CD14-positive monocyte (primary cell): ENCODE measurements at regions not wholly inside any gene's neighbourhood (a gene's known extent, or its start where the extent isn't known, plus 50 kb on each side); places are given as distances from the start of the nearest gene placed in this dataset.

Experiments
- DNase-seq, 3 donors: peaks; one replicate each; pipeline ENCODE4 v3.0.0-alpha.2; 2011 to 2022
- H2AFZ ChIP-seq: 2 replicates; pipeline ENCODE4 v1.6.0; 2012; ENCODE audit warnings: mild to moderate bottlenecking, low read depth, low read length, inconsistent platforms; ENCODE audit not compliant: insufficient read depth, poor library complexity, severe bottlenecking
- H3K27ac ChIP-seq, 2 donors: 1 replicate in 1 of 2; 2 replicates in 1 of 2; pipeline ENCODE4 v1.5.1; 2012 to 2013; ENCODE audit warnings: low read length in 2 of 2, control low read depth in 1 of 2, inconsistent platforms in 1 of 2, low read depth in 1 of 2, mild to moderate bottlenecking in 1 of 2
- H3K27me3 ChIP-seq, 2 donors: one replicate each; pipeline versions ENCODE4 v1.6.0 to v1.6.1; 2011 to 2013; ENCODE audit warnings: low read length in 2 of 2; ENCODE audit not compliant: control insufficient read depth in 2 of 2, insufficient read depth in 2 of 2
- H3K36me3 ChIP-seq, 2 donors: replicated peaks in 1 of 2; 1 replicate in 1 of 2; 2 replicates in 1 of 2; pipeline versions ENCODE4 v1.5.1 to v1.6.1; 2012 to 2013; ENCODE audit warnings: low read length in 2 of 2, control low read depth in 1 of 2, inconsistent platforms in 1 of 2, mild to moderate bottlenecking in 1 of 2; ENCODE audit not compliant: insufficient read depth in 2 of 2, control insufficient read depth in 1 of 2
- H3K4me1 ChIP-seq, 2 donors: 1 replicate in 1 of 2; 2 replicates in 1 of 2; pipeline versions ENCODE4 v1.5.1 to v1.6.1; 2012 to 2013; ENCODE audit warnings: low read length in 2 of 2, control low read depth in 1 of 2, inconsistent platforms in 1 of 2, mild to moderate bottlenecking in 1 of 2, moderate library complexity in 1 of 2; ENCODE audit not compliant: insufficient read depth in 2 of 2, control insufficient read depth in 1 of 2
- H3K4me2 ChIP-seq: replicated peaks from 2 replicates; pipeline ENCODE3; 2012; ENCODE audit warnings: low read length, moderate library complexity, mild to moderate bottlenecking; ENCODE audit not compliant: poor library complexity, severe bottlenecking; ENCODE audit errors: extremely low read depth
- H3K4me3 ChIP-seq, 3 experiments: fragments of 200-600 bp in 1 of 3; sonication (generic) in 1 of 3; replicated peaks in 1 of 3; 1 replicate in 2 of 3; 2 replicates in 1 of 3; pipeline ENCODE4 v1.5.1; 2011 to 2013; ENCODE audit warnings: low read length in 3 of 3, mild to moderate bottlenecking in 3 of 3, control low read depth in 2 of 3, low read depth in 2 of 3, inconsistent platforms in 1 of 3, moderate library complexity in 1 of 3
- H3K79me2 ChIP-seq: 2 replicates; pipeline ENCODE4 v1.6.0; 2012; ENCODE audit warnings: mild to moderate bottlenecking, control low read depth, inconsistent platforms, low read length, moderate library complexity; ENCODE audit not compliant: insufficient read depth
- H3K9ac ChIP-seq: 2 replicates; pipeline ENCODE4 v1.6.0; 2017; ENCODE audit warnings: low read length, mild to moderate bottlenecking; ENCODE audit not compliant: insufficient read depth, poor library complexity, severe bottlenecking
- H3K9me3 ChIP-seq, 2 donors: replicated peaks in 1 of 2; 1 replicate in 1 of 2; 2 replicates in 1 of 2; pipeline versions ENCODE4 v1.5.1 to v1.6.1; 2012 to 2013; ENCODE audit warnings: low read length in 2 of 2, control low read depth in 1 of 2; ENCODE audit not compliant: control insufficient read depth in 1 of 2, insufficient read depth in 1 of 2
- H4K20me1 ChIP-seq: 2 replicates; pipeline ENCODE4 v1.6.0; 2012; ENCODE audit warnings: mild to moderate bottlenecking, low read length, control low read depth, moderate library complexity; ENCODE audit not compliant: insufficient read depth
- H3K27ac Mint-ChIP-seq, 7 donors: one replicate each; pipeline ENCODE4 v1.8.0; 2020; ENCODE audit warnings: mild to moderate bottlenecking in 7 of 7, mixed read lengths in 7 of 7, moderate library complexity in 6 of 7, inconsistent platforms in 2 of 7
- H3K27me3 Mint-ChIP-seq, 3 donors: one replicate each; pipeline ENCODE4 v1.8.0; 2021 to 2022; ENCODE audit warnings: low read depth in 3 of 3, mild to moderate bottlenecking in 3 of 3, mixed read lengths in 3 of 3, moderate library complexity in 3 of 3, inconsistent platforms in 1 of 3
- H3K36me3 Mint-ChIP-seq, 2 donors: one replicate each; pipeline ENCODE4 v1.8.0; 2020; ENCODE audit warnings: mixed read lengths in 2 of 2, inconsistent platforms in 1 of 2, mild to moderate bottlenecking in 1 of 2
- H3K4me1 Mint-ChIP-seq: one replicate; pipeline ENCODE4 v1.8.0; 2020; ENCODE audit warnings: mild to moderate bottlenecking, mixed read lengths
- H3K4me3 Mint-ChIP-seq, 2 donors: one replicate each; pipeline ENCODE4 v1.8.0; 2020; ENCODE audit warnings: mild to moderate bottlenecking in 2 of 2, mixed read lengths in 2 of 2, moderate library complexity in 1 of 2
- H3K9me3 Mint-ChIP-seq, 7 donors: one replicate each; pipeline ENCODE4 v1.8.0; 2020 to 2022; ENCODE audit warnings: mixed read lengths in 7 of 7, mild to moderate bottlenecking in 6 of 7, moderate library complexity in 6 of 7, inconsistent platforms in 2 of 7
- WGBS: methylation state at CpG from one replicate; pipeline ENCODE4 v1.1.5; 2013; ENCODE audit warnings: missing lambda C conversion rate; ENCODE audit not compliant: insufficient coverage; 5-methylcytosine and 5-hydroxymethylcytosine counted together
- intact Hi-C, 2 donors: fragments of 100-400 bp; cut with micrococcal nuclease; formaldehyde crosslinking; loops; one replicate each; pipeline versions ENCODE4 v1.15.0 to v1.15.1; 2023
- TF ChIP-seq, protein P1 (sequence below): fragments of 200-600 bp; IDR thresholded peaks from one replicate; pipeline ENCODE4 v1.8.0; 2022; ENCODE audit warnings: antibody characterized with exemption, mild to moderate bottlenecking

DNA sequence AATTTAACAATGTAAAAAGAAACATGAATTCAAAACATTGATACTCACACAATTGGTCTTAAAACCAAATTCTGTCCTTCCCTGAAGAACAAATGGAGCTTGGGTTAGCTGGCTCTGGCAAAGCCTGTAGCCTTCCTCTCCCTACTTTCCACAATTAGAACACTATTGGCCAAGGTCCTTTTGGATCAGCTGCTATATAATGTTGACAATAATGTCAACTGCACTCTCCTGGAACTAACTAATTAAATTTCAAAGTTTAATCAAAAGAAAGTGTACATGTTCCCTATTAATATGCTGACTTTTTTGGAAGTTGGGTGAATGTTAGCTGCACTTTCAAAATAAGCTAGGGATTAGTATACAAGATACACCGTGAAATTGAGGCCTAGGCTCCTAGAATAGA, 440.1 kb upstream of the NFE2L3 start:
- Histone ChIP-seq H3K27ac (no peak overlapping the region), H4K20me1 (no peaks in the 10 kb centered on the region), H3K36me3 (no peaks in the 10 kb centered on the region), H3K4me3 (no peak overlapping the region), H3K9ac (no peak overlapping the region), H3K4me1 (no peaks in the 10 kb centered on the region), H3K9me3 (peaks cover 0 to 2% of the 10 kb centered on the region in 2 donors), H2AFZ (no peak overlapping the region), H3K4me2 (no peak overlapping the region), H3K27me3 (no peaks in the 10 kb centered on the region), H3K79me2 (no peaks in the 10 kb centered on the region)
- WGBS, result 80% methylated on average over 1 of the region's 1 CpG
- H3K9me3 Mint-ChIP-seq, result peaks cover 0 to 4% (median 0%) of the 10 kb centered on the region in 7 donors
- TF ChIP-seq, protein P1, sequence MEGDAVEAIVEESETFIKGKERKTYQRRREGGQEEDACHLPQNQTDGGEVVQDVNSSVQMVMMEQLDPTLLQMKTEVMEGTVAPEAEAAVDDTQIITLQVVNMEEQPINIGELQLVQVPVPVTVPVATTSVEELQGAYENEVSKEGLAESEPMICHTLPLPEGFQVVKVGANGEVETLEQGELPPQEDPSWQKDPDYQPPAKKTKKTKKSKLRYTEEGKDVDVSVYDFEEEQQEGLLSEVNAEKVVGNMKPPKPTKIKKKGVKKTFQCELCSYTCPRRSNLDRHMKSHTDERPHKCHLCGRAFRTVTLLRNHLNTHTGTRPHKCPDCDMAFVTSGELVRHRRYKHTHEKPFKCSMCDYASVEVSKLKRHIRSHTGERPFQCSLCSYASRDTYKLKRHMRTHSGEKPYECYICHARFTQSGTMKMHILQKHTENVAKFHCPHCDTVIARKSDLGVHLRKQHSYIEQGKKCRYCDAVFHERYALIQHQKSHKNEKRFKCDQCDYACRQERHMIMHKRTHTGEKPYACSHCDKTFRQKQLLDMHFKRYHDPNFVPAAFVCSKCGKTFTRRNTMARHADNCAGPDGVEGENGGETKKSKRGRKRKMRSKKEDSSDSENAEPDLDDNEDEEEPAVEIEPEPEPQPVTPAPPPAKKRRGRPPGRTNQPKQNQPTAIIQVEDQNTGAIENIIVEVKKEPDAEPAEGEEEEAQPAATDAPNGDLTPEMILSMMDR, result no peak
- intact Hi-C loops, result no loop called here
- no peak for DNase-seq
- no peaks in the 10 kb centered on the region for H3K36me3 Mint-ChIP-seq
- H3K27ac Mint-ChIP-seq, result no peak overlapping the region
- no peak overlapping the region for H3K4me3 Mint-ChIP-seq
- H3K27me3 Mint-ChIP-seq, result peaks cover 0 to 6% (median 2%) of the 10 kb centered on the region in 3 donors
- H3K4me1 Mint-ChIP-seq, result no peaks in the 10 kb centered on the region

DNA sequence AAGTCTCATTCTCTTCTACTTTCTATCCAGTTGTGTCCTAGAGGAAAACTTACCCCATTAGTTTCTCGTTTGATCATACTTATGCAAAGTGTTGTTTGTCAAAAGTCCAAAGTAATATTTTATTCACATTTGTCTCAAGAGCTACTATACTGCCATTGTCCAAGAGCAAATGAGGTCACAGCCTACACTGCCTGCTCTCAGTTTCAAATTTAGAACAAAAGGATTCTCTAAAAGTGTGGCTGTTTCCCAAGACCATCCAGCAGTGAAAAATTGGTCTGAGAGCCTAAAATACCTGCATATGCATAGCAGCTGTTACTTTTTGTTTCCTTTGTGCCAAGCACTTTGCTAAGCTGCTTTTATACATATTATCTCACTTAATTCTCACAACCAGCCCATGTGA, 439.5 kb upstream of the NFE2L3 start:
- intact Hi-C loops, result no loop called here
- no peak for DNase-seq
- Mint-ChIP-seq H3K4me3 (no peak overlapping the region), H3K27ac (no peak overlapping the region), H3K9me3 (peaks cover 0 to 1% (median 0%) of the 10 kb centered on the region in 7 donors), H3K36me3 (no peaks in the 10 kb centered on the region), H3K4me1 (no peaks in the 10 kb centered on the region), H3K27me3 (peaks cover 0 to 3% (median 2%) of the 10 kb centered on the region in 3 donors)
- no peaks in the 10 kb centered on the region for H3K79me2 ChIP-seq
- H3K4me3 ChIP-seq, result no peak overlapping the region
- no peak overlapping the region for H3K4me2 ChIP-seq
- no peak overlapping the region for H2AFZ ChIP-seq
- no peaks in the 10 kb centered on the region for H3K36me3 ChIP-seq
- no peak overlapping the region for H3K9ac ChIP-seq
- H3K4me1 ChIP-seq, result no peaks in the 10 kb centered on the region
- no peaks in the 10 kb centered on the region for H3K9me3 ChIP-seq
- H3K27ac ChIP-seq, result no peak overlapping the region
- H3K27me3 ChIP-seq, result no peaks in the 10 kb centered on the region
- no CpG with 5 or more reads among the region's 1 CpG for WGBS
- H4K20me1 ChIP-seq, result no peaks in the 10 kb centered on the region
- TF ChIP-seq, protein P1, result no peak
